ENCODE measurements at regions not wholly inside any gene's neighbourhood (a gene's known extent, or its start where the extent isn't known, plus 50 kb on each side); places are given as distances from the start of the nearest gene placed in this dataset.

- TF ChIP-seq CTCF (conservative IDR thresholded peaks at IDR 0.05): no peak
- no peak overlapping the region for H3K27ac ChIP-seq
Measured at GRCh38 chr9:18167733-18168132, 306.2 kb upstream of the ADAMTSL1 start.

- no peak for TF ChIP-seq CTCF (conservative IDR thresholded peaks at IDR 0.05)
- H3K27ac ChIP-seq: no peak overlapping the region
Measured at GRCh38 chr9:18173923-18174322, 300.0 kb upstream of the ADAMTSL1 start.

- H3K27ac ChIP-seq: no peak overlapping the region
- TF ChIP-seq CTCF (conservative IDR thresholded peaks at IDR 0.05): no peak
Measured at GRCh38 chr9:18182636-18183035, 291.3 kb upstream of the ADAMTSL1 start.

GRCh38 chr9:18183974-18184373, 290.0 kb upstream of the ADAMTSL1 start:
- TF ChIP-seq CTCF (conservative IDR thresholded peaks at IDR 0.05): no peak
- H3K27ac ChIP-seq: no peak overlapping the region

- no peak for TF ChIP-seq CTCF (conservative IDR thresholded peaks at IDR 0.05)
- no peak overlapping the region for H3K27ac ChIP-seq
Measured at GRCh38 chr9:18184401-18184800, 289.6 kb upstream of the ADAMTSL1 start.

- TF ChIP-seq CTCF (conservative IDR thresholded peaks at IDR 0.05): no peak
- H3K27ac ChIP-seq: no peak overlapping the region
Measured at GRCh38 chr9:18185196-18185595, 288.8 kb upstream of the ADAMTSL1 start.

GRCh38 chr9:18188971-18189370, 285.0 kb upstream of the ADAMTSL1 start:
- H3K27ac ChIP-seq: no peak overlapping the region; the same call in 1 of the 2 replicates
- TF ChIP-seq CTCF (conservative IDR thresholded peaks at IDR 0.05): no peak

Measured in VCaP (cell line).